ENCODE measurements at regions not wholly inside any gene's neighbourhood (a gene's known extent, or its start where the extent isn't known, plus 50 kb on each side); places are given as distances from the start of the nearest gene placed in this dataset.

GRCh38 chr17:33652731-33653398, 359.8 kb upstream of the ASIC2 start:
- Histone ChIP-seq H3K4me2 (ENCODE audit: control insufficient read depth, insufficient read depth) (no peak overlapping the region), H3K79me2 (ENCODE audit: control insufficient read depth, insufficient read depth, low read length) (no peaks in the 10 kb centered on the region), H3K27me3 (replicated peaks in 1 of 2; ENCODE audit: control insufficient read depth in 2 of 2, insufficient read depth in 2 of 2, low read length in 1 of 2) (no peaks in the 10 kb centered on the region; a peak in 2 of 4 replicates), H4K20me1 (ENCODE audit: control insufficient read depth, insufficient read depth) (no peaks in the 10 kb centered on the region), H2AFZ (ENCODE audit: control insufficient read depth, low read depth, low read length) (no peak overlapping the region), H3K9me3 (replicated peaks; ENCODE audit: control insufficient read depth, insufficient read depth, low read length) (no peaks in the 10 kb centered on the region), H3K4me1 (ENCODE audit: control insufficient read depth, insufficient read depth, low read length) (no peaks in the 10 kb centered on the region), H3K4me3 (no peak overlapping the region), H3K27ac (ENCODE audit: control insufficient read depth, insufficient read depth) (no peak overlapping the region), H3K36me3 (ENCODE audit: control insufficient read depth in 2 of 2, insufficient read depth in 2 of 2, low read length in 1 of 2) (no peaks in the 10 kb centered on the region), H3K9ac (ENCODE audit: control insufficient read depth, insufficient read depth, low read length) (no peak overlapping the region)
- SMC1A ChIA-PET (ENCODE audit: uncharacterized antibody, unreplicated experiment): interaction anchor here (1.2 kb wide), 1 partner anchor 9 kb away, joined by 3 read pairs; no protein-coding TSS in a partner anchor
- DNase-seq (ENCODE audit: low read depth, low spot score) (no peak), ATAC-seq (no peak), FAIRE-seq (no peak)
- WGBS (ENCODE audit: insufficient coverage, insufficient replicate concordance, low lambda C conversion rate, missing lambda C conversion rate): 49% methylated on average over 6 of the region's 6 CpGs
- POLR2A ChIA-PET: no interaction called here
- BruUV-seq (replicated peaks): no TSS peak
- RAD21 ChIA-PET (ENCODE audit: unreplicated experiment): no interaction called here
- CTCF ChIA-PET: interaction anchor here (0.6 to 1.9 kb wide), 3 partner anchors 20 to 202 kb away, joined by 4 to 8 read pairs (median 4); no protein-coding TSS in a partner anchor
- intact Hi-C loops (cut with micrococcal nuclease; ENCODE audit: unreplicated experiment): no loop called here
- no peak for TF ChIP-seq CUX1 (IDR thresholded peaks at IDR 0.05; ENCODE audit: insufficient replicate concordance, low read depth, low read length)
- TF ChIP-seq FOS (IDR thresholded peaks at IDR 0.05; ENCODE audit: borderline replicate concordance, extremely low read depth, insufficient read length): no peak
- TF ChIP-seq PAX5 (IDR thresholded peaks at IDR 0.05; ENCODE audit: borderline replicate concordance, low read depth, low read length): no peak
- TF ChIP-seq PML (IDR thresholded peaks at IDR 0.05; ENCODE audit: low read length): no peak
- no peak for TF ChIP-seq RAD51 (IDR thresholded peaks at IDR 0.05)
- TF ChIP-seq NFIC (IDR thresholded peaks at IDR 0.05; ENCODE audit: low read depth, low read length): no peak
- TF ChIP-seq ZNF384 (IDR thresholded peaks at IDR 0.05; ENCODE audit: borderline replicate concordance, low read depth, low read length): no peak
- TF ChIP-seq TCF3 (IDR thresholded peaks at IDR 0.05; ENCODE audit: borderline replicate concordance, insufficient read depth, low read depth, low read length): no peak
- no peak for TF ChIP-seq MXI1 (IDR thresholded peaks at IDR 0.05; ENCODE audit: low read depth, low read length)
- TF ChIP-seq YY1 (IDR thresholded peaks at IDR 0.05; ENCODE audit: low read depth, low read length): no peak
- no peak for TF ChIP-seq RELA (IDR thresholded peaks at IDR 0.05; ENCODE audit: borderline replicate concordance, partially characterized antibody)
- no peak for TF ChIP-seq CEBPZ (IDR thresholded peaks at IDR 0.05; ENCODE audit: low read depth, low read length)
- TF ChIP-seq EZH2 (IDR thresholded peaks at IDR 0.05; ENCODE audit: borderline replicate concordance, control insufficient read depth, low read depth, low read length): no peak
- TF ChIP-seq NFYB (IDR thresholded peaks at IDR 0.05; ENCODE audit: insufficient read depth, low read depth, low read length): no peak
- in situ Hi-C loops (cut with MboI): no loop called here

Data from GM12878 (cell line).